ENCODE measurements at regions not wholly inside any gene's neighbourhood (a gene's known extent, or its start where the extent isn't known, plus 50 kb on each side); places are given as distances from the start of the nearest gene placed in this dataset.

DNA sequence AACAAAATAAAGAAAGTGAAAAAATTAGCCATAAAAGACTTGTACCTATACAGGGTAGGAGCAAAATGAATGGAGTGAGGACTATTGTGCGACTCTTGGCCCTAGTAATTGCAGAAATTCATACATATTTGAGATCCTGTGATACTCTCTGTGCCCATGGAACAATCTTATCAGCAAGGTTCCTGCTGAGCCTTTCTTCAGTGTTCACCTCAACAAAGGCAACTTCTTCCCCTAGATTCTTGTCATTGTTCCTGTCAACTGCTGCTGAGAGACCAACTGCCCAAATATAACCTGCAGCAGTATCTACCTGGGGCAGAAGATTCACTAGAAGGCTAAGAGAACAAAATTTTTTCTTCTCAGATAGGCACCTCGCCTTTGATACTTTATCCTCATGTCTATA, 187.4 kb downstream of the NEBL start:
- Histone ChIP-seq H3K27me3 (ENCODE audit: control insufficient read depth, insufficient read depth, low read length) (no peaks in the 10 kb centered on the region), H3K4me2 (ENCODE audit: low read length) (no peak overlapping the region), H3K36me3 (ENCODE audit: control insufficient read depth, insufficient read depth, low read length) (no peaks in the 10 kb centered on the region), H3K4me1 (no peaks in the 10 kb centered on the region), H3K27ac (no peak overlapping the region), H2AFZ (no peak overlapping the region), H3K79me2 (no peaks in the 10 kb centered on the region), H3K9ac (no peak overlapping the region), H3K9me3 (ENCODE audit: control insufficient read depth, low read length) (no peaks in the 10 kb centered on the region), H3K4me3 (ENCODE audit: low read depth, low read length) (no peak overlapping the region)
- TF ChIP-seq, protein P1, sequence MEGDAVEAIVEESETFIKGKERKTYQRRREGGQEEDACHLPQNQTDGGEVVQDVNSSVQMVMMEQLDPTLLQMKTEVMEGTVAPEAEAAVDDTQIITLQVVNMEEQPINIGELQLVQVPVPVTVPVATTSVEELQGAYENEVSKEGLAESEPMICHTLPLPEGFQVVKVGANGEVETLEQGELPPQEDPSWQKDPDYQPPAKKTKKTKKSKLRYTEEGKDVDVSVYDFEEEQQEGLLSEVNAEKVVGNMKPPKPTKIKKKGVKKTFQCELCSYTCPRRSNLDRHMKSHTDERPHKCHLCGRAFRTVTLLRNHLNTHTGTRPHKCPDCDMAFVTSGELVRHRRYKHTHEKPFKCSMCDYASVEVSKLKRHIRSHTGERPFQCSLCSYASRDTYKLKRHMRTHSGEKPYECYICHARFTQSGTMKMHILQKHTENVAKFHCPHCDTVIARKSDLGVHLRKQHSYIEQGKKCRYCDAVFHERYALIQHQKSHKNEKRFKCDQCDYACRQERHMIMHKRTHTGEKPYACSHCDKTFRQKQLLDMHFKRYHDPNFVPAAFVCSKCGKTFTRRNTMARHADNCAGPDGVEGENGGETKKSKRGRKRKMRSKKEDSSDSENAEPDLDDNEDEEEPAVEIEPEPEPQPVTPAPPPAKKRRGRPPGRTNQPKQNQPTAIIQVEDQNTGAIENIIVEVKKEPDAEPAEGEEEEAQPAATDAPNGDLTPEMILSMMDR (IDR thresholded peaks at IDR 0.05), result no peak

DNA sequence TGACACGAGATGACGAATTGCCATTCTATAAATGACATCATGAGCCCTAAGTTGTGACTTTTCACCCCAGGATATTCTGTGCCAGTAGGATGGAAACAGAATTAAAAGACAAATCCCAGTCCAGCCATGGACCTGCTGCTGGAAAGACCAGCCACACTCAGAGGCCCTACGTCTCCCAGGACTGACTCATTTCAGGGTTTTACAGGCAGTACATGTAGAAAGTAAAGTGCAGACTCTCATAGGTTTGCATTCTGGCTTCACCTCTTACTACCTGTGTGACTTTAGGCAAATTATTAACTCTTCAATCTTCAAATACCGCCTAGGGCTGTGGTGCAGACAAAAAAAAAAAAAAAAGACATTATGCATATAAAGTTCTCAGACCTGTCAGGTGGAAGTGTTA, 188.8 kb downstream of the NEBL start:
- H3K9me3 ChIP-seq (ENCODE audit: control insufficient read depth, low read length), result no peaks in the 10 kb centered on the region
- no peak overlapping the region for H3K4me3 ChIP-seq (ENCODE audit: low read depth, low read length)
- H3K27me3 ChIP-seq (ENCODE audit: control insufficient read depth, insufficient read depth, low read length), result no peaks in the 10 kb centered on the region
- H3K36me3 ChIP-seq (ENCODE audit: control insufficient read depth, insufficient read depth, low read length), result no peaks in the 10 kb centered on the region
- no peak overlapping the region for H2AFZ ChIP-seq
- no peaks in the 10 kb centered on the region for H3K79me2 ChIP-seq
- H3K9ac ChIP-seq, result no peak overlapping the region
- TF ChIP-seq, protein P1 (IDR thresholded peaks at IDR 0.05), result no peak
- no peaks in the 10 kb centered on the region for H3K4me1 ChIP-seq
- no peak overlapping the region for H3K27ac ChIP-seq
- no peak overlapping the region for H3K4me2 ChIP-seq (ENCODE audit: low read length)

DNA sequence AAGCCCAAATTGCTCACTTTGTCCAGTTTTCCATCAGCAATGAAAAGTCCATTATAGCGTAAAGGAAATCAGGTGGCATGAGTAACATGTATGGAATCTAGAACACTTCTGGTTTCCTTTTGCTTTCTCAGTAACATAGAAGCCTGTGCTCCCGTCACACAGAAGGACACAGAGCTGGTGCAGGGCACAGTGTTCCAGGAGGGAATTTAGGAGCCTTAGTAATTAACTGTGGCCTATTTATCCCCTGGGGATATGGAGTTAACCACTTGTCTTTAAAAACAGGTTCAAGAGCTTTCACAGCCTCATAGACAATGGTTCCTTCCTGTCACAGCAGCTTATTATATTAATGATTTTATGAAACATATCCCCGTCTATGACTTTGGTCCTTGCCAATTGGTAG, 189.9 kb downstream of the NEBL start:
- no peak overlapping the region for H3K4me3 ChIP-seq (ENCODE audit: low read depth, low read length)
- H3K9me3 ChIP-seq (ENCODE audit: control insufficient read depth, low read length), result no peaks in the 10 kb centered on the region
- TF ChIP-seq, protein P1 (IDR thresholded peaks at IDR 0.05), result no peak
- H3K4me1 ChIP-seq, result no peaks in the 10 kb centered on the region
- no peaks in the 10 kb centered on the region for H3K27me3 ChIP-seq (ENCODE audit: control insufficient read depth, insufficient read depth, low read length)
- no peaks in the 10 kb centered on the region for H3K36me3 ChIP-seq (ENCODE audit: control insufficient read depth, insufficient read depth, low read length)
- no peak overlapping the region for H2AFZ ChIP-seq
- H3K79me2 ChIP-seq, result no peaks in the 10 kb centered on the region
- H3K4me2 ChIP-seq (ENCODE audit: low read length), result no peak overlapping the region
- H3K9ac ChIP-seq, result no peak overlapping the region
- H3K27ac ChIP-seq, result no peak overlapping the region

DNA sequence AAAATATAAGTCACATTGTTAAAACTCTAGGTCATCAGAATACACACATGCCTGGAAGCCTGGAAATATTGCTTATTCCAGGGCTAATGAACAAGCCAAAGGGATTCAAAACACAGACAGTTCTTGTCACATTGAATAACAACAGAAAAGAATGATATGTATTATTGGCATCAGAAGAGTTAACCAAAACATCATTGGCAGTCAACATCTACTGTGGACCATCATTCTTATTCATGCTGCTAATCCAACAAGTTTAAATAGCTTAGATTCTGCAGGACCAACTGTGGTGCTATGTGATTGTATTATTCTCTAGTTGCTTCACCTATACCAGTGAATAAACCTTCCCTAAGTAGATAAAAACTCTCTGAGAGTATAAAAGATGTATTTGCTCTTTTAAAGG, 198.3 kb downstream of the NEBL start:
- no peak overlapping the region for H3K27ac ChIP-seq
- H3K27me3 ChIP-seq (ENCODE audit: control insufficient read depth, insufficient read depth, low read length), result no peaks in the 10 kb centered on the region
- H3K79me2 ChIP-seq, result no peaks in the 10 kb centered on the region
- H3K9ac ChIP-seq, result no peak overlapping the region
- TF ChIP-seq, protein P1 (IDR thresholded peaks at IDR 0.05), result no peak
- no peaks in the 10 kb centered on the region for H3K9me3 ChIP-seq (ENCODE audit: control insufficient read depth, low read length)
- H3K4me3 ChIP-seq (ENCODE audit: low read depth, low read length), result no peak overlapping the region
- H3K36me3 ChIP-seq (ENCODE audit: control insufficient read depth, insufficient read depth, low read length), result no peaks in the 10 kb centered on the region
- H2AFZ ChIP-seq, result no peak overlapping the region
- no peak overlapping the region for H3K4me2 ChIP-seq (ENCODE audit: low read length)
- H3K4me1 ChIP-seq, result no peaks in the 10 kb centered on the region

DNA sequence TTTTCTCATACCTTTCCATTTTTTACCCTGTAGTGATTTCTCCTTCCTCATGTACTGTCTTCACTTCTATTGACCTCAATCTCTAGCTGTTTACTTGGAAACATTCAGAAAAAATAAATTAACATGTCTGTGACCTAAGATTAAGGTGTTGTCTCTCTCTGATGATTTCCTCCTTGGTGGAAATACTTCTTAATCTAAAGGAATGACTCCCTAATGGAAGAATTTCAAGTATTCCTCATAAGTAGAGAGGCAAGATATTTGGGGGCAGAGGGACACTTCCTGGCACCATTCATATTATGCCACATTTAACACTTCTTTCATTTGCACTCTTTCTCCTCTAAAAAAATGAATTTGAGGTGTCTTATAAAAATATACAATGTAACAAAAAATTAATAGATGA, 202.8 kb downstream of the NEBL start:
- no peaks in the 10 kb centered on the region for H3K79me2 ChIP-seq
- no peak overlapping the region for H3K9ac ChIP-seq
- H3K4me2 ChIP-seq (ENCODE audit: low read length), result no peak overlapping the region
- no peaks in the 10 kb centered on the region for H3K9me3 ChIP-seq (ENCODE audit: control insufficient read depth, low read length)
- no peaks in the 10 kb centered on the region for H3K36me3 ChIP-seq (ENCODE audit: control insufficient read depth, insufficient read depth, low read length)
- H2AFZ ChIP-seq, result no peak overlapping the region
- H3K4me3 ChIP-seq (ENCODE audit: low read depth, low read length), result no peak overlapping the region
- no peak overlapping the region for H3K27ac ChIP-seq
- H3K4me1 ChIP-seq, result no peaks in the 10 kb centered on the region
- TF ChIP-seq, protein P1 (IDR thresholded peaks at IDR 0.05), result no peak
- no peaks in the 10 kb centered on the region for H3K27me3 ChIP-seq (ENCODE audit: control insufficient read depth, insufficient read depth, low read length)
